Trophoblast cell (in vitro differentiated cells and primary cell): ENCODE measurements at regions not wholly inside any gene's neighbourhood (a gene's known extent, or its start where the extent isn't known, plus 50 kb on each side); places are given as distances from the start of the nearest gene placed in this dataset.

Experiments used
- DNase-seq, 2 donors: peaks; one replicate each; pipeline ENCODE4 v3.0.0-alpha.2; 2016
- H2AFZ ChIP-seq: 2 replicates; pipeline ENCODE4 v1.6.1; 2013; ENCODE audit warnings: low read length, moderate library complexity, mild to moderate bottlenecking; ENCODE audit not compliant: insufficient read depth, poor library complexity
- H2AK5ac ChIP-seq: 2 replicates; pipeline ENCODE4 v1.6.1; 2013; ENCODE audit warnings: mild to moderate bottlenecking, low read length
- H2BK120ac ChIP-seq: 2 replicates; pipeline ENCODE4 v1.6.1; 2013; ENCODE audit warnings: low read length, mild to moderate bottlenecking, moderate library complexity; ENCODE audit not compliant: insufficient read depth, poor library complexity
- H2BK12ac ChIP-seq: 2 replicates; pipeline ENCODE4 v1.6.1; 2013; ENCODE audit warnings: mild to moderate bottlenecking, low read length, moderate library complexity
- H2BK5ac ChIP-seq: 2 replicates; pipeline ENCODE4 v1.6.1; 2013; ENCODE audit warnings: low read length, low read depth, moderate library complexity, mild to moderate bottlenecking; ENCODE audit not compliant: poor library complexity
- H3K14ac ChIP-seq: 2 replicates; pipeline ENCODE4 v1.6.1; 2013; ENCODE audit warnings: mild to moderate bottlenecking, low read length
- H3K18ac ChIP-seq: 2 replicates; pipeline ENCODE4 v1.6.1; 2013; ENCODE audit warnings: mild to moderate bottlenecking, low read length
- H3K23ac ChIP-seq: 2 replicates; pipeline ENCODE4 v1.6.1; 2013; ENCODE audit warnings: low read length
- H3K27ac ChIP-seq: 2 replicates; pipeline ENCODE4 v1.5.1; 2013; ENCODE audit warnings: low read depth, mild to moderate bottlenecking, inconsistent platforms, low read length, moderate library complexity
- H3K27me3 ChIP-seq: 2 replicates; pipeline ENCODE4 v1.6.1; 2013; ENCODE audit warnings: inconsistent platforms, mild to moderate bottlenecking, low read length, moderate library complexity; ENCODE audit not compliant: insufficient read depth
- H3K36me3 ChIP-seq, 2 experiments: 1 replicate in 1 of 2; 2 replicates in 1 of 2; pipeline ENCODE4 v1.6.1; 2013; ENCODE audit warnings: low read length in 2 of 2, mild to moderate bottlenecking in 2 of 2, moderate library complexity in 1 of 2; ENCODE audit not compliant: insufficient read depth in 2 of 2, control insufficient read depth in 1 of 2
- H3K4ac ChIP-seq: 2 replicates; pipeline ENCODE4 v1.6.1; 2013; ENCODE audit warnings: low read depth, mild to moderate bottlenecking, low read length, moderate library complexity
- H3K4me1 ChIP-seq, 2 experiments: 1 replicate in 1 of 2; 2 replicates in 1 of 2; pipeline ENCODE4 v1.6.1; 2013; ENCODE audit warnings: low read length in 2 of 2, mild to moderate bottlenecking in 2 of 2, moderate library complexity in 1 of 2; ENCODE audit not compliant: insufficient read depth in 2 of 2, control insufficient read depth in 1 of 2
- H3K4me2 ChIP-seq: 2 replicates; pipeline ENCODE4 v1.6.1; 2013; ENCODE audit warnings: inconsistent platforms, mild to moderate bottlenecking, low read length, moderate library complexity
- H3K4me3 ChIP-seq: 2 replicates; pipeline ENCODE4 v1.5.1; 2013; ENCODE audit warnings: mild to moderate bottlenecking, low read depth, low read length, inconsistent platforms
- H3K79me1 ChIP-seq: one replicate; pipeline ENCODE4 v1.6.1; 2013; ENCODE audit warnings: low read length
- H3K79me2 ChIP-seq: 2 replicates; pipeline ENCODE4 v1.6.1; 2013; ENCODE audit warnings: low read length, mild to moderate bottlenecking; ENCODE audit not compliant: control insufficient read depth, insufficient read depth, poor library complexity
- H3K9ac ChIP-seq: 2 replicates; pipeline ENCODE4 v1.6.1; 2013; ENCODE audit warnings: mild to moderate bottlenecking, low read length
- H3K9me3 ChIP-seq: 2 replicates; pipeline ENCODE4 v1.6.1; 2013; ENCODE audit warnings: low read depth, mild to moderate bottlenecking, control low read depth, inconsistent platforms, low read length; ENCODE audit not compliant: insufficient read depth
- H4K12ac ChIP-seq: 2 replicates; pipeline ENCODE4 v1.6.1; 2013; ENCODE audit warnings: low read depth, mild to moderate bottlenecking, low read length, moderate library complexity
- H4K8ac ChIP-seq: 2 replicates; pipeline ENCODE4 v1.6.1; 2013; ENCODE audit warnings: low read depth, mild to moderate bottlenecking, low read length, moderate library complexity
- H4K91ac ChIP-seq: one replicate; pipeline ENCODE4 v1.6.1; 2013; ENCODE audit warnings: low read depth, mild to moderate bottlenecking, low read length, moderate library complexity
- WGBS: extraction: QIAGEN DNeasy Blood & Tissue Kit; methylation state at CpG from one replicate; pipeline ENCODE4 v1.1.7; 2013; ENCODE audit warnings: missing lambda C conversion rate; ENCODE audit not compliant: insufficient read length, insufficient coverage; ENCODE audit errors: extremely low coverage; 5-methylcytosine and 5-hydroxymethylcytosine counted together

DNA sequence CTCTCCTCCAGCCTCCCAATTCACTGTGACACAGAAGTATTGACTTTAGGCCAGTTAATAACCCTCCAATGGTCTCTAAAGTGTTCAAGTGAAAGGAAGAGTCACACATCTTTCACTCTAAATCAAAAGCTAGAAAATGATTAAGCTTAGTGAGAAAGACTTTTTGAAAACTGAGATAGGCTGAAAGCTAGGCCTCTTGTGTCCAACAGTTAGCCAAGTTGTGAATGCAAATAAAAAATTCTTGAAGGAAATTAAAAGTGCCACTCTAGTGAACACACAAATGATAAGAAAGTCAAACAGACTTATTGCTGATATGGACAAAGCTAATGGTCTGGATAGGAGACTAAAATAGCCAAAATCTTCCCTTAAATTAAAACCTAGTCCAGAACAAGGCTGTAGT is 687.2 kb downstream of the TRIML1 start:
- no peak overlapping the region for H2AK5ac ChIP-seq

DNA sequence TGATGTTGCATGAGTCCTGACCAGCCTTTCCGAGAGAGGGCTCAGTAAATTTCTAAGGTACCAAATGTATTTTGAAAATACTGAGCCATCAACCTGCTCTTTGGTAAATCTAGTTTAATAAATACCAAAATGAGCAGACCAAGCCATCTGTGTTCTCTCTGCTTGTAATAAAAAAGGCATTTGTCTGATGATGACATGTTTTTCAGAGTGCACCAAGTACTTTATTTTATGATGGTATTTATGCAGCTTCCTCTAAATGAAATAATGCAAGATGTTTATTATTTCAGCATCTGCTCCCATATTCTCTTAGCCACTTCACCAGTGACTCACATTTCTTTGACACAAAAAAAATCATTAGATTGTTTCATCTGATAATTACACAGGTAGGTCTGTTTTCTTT is 700.5 kb downstream of the TRIML1 start:
- H2AK5ac ChIP-seq, result no peak overlapping the region
- H2AFZ ChIP-seq, result no peak overlapping the region
- H3K4me3 ChIP-seq, result no peak overlapping the region
- H4K8ac ChIP-seq, result no peak overlapping the region
- no peaks in the 10 kb centered on the region for H3K27me3 ChIP-seq
- H3K27ac ChIP-seq, result no peak overlapping the region
- no peak overlapping the region for H4K91ac ChIP-seq
- no CpG with 5 or more reads among the region's 1 CpG for WGBS
- H3K79me2 ChIP-seq, result no peaks in the 10 kb centered on the region
- H3K23ac ChIP-seq, result no peak overlapping the region
- H3K9me3 ChIP-seq, result no peaks in the 10 kb centered on the region
- DNase-seq, result no peak
- no peak overlapping the region for H4K12ac ChIP-seq
- no peak overlapping the region for H3K9ac ChIP-seq
- no peak overlapping the region for H3K18ac ChIP-seq
- H3K4me1 ChIP-seq, result no peaks in the 10 kb centered on the region
- no peak overlapping the region for H3K4me2 ChIP-seq
- H2BK12ac ChIP-seq, result no peak overlapping the region
- H3K79me1 ChIP-seq, result no peaks in the 10 kb centered on the region
- H2BK120ac ChIP-seq, result no peak overlapping the region
- no peak overlapping the region for H2BK5ac ChIP-seq
- no peak overlapping the region for H3K14ac ChIP-seq
- no peak overlapping the region for H3K4ac ChIP-seq
- no peaks in the 10 kb centered on the region for H3K36me3 ChIP-seq

More for the DNA sequence above, 687.2 kb downstream of the TRIML1 start:
- H2BK120ac ChIP-seq, result no peak overlapping the region
- no peak overlapping the region for H3K23ac ChIP-seq
- H3K4ac ChIP-seq, result no peak overlapping the region
- no peak overlapping the region for H3K27ac ChIP-seq
- no peak overlapping the region for H3K18ac ChIP-seq
- H3K4me1 ChIP-seq, result peaks cover 0 to 5% of the 10 kb centered on the region in 2 experiments
- H3K9me3 ChIP-seq, result peaks cover 5% of the 10 kb centered on the region
- no peak overlapping the region for H2BK5ac ChIP-seq
- no peak overlapping the region for H4K12ac ChIP-seq
- H3K36me3 ChIP-seq, result no peaks in the 10 kb centered on the region
- H2AFZ ChIP-seq, result no peak overlapping the region
- H2BK12ac ChIP-seq, result no peak overlapping the region
- no peaks in the 10 kb centered on the region for H3K79me1 ChIP-seq
- DNase-seq, result no peak
- no peaks in the 10 kb centered on the region for H3K27me3 ChIP-seq
- H3K79me2 ChIP-seq, result no peaks in the 10 kb centered on the region
- no peak overlapping the region for H3K9ac ChIP-seq
- no peak overlapping the region for H4K91ac ChIP-seq
- H4K8ac ChIP-seq, result no peak overlapping the region
- H3K14ac ChIP-seq, result no peak overlapping the region
- no peak overlapping the region for H3K4me3 ChIP-seq
- H3K4me2 ChIP-seq, result no peak overlapping the region

DNA sequence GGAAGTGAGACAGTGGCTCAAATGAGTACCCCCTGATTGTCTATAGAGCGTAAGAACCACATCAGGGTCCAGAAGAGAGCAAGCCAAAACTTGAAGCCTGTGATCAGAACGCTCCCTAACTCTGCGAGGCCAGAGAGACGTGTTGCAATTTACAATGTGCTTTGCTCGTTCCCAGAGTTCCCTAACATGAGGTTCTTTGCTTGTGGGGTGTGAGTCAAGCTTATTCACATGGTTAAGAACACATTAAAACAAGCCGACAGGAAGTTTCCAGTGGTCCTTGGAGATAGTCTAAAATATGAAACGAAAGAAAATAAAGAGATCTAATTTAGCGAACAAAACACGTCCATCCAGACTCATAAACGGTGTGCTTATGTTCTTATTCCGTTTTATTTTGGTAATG is 702.3 kb downstream of the TRIML1 start:
- Histone ChIP-seq H4K12ac (no peak overlapping the region), H3K18ac (no peak overlapping the region), H3K9ac (no peak overlapping the region), H2BK12ac (no peak overlapping the region), H4K8ac (no peak overlapping the region), H3K4me2 (no peak overlapping the region), H3K79me1 (no peaks in the 10 kb centered on the region), H4K91ac (no peak overlapping the region), H3K23ac (no peak overlapping the region), H3K27ac (no peak overlapping the region), H3K79me2 (no peaks in the 10 kb centered on the region), H2BK120ac (no peak overlapping the region), H3K4me1 (no peaks in the 10 kb centered on the region), H3K4me3 (no peak overlapping the region), H2AK5ac (no peak overlapping the region), H2AFZ (no peak overlapping the region), H3K27me3 (no peaks in the 10 kb centered on the region), H3K9me3 (no peaks in the 10 kb centered on the region), H3K14ac (no peak overlapping the region), H3K36me3 (no peaks in the 10 kb centered on the region), H2BK5ac (no peak overlapping the region), H3K4ac (no peak overlapping the region)
- no peak for DNase-seq
- WGBS, result no CpG with 5 or more reads among the region's 11 CpGs

DNA sequence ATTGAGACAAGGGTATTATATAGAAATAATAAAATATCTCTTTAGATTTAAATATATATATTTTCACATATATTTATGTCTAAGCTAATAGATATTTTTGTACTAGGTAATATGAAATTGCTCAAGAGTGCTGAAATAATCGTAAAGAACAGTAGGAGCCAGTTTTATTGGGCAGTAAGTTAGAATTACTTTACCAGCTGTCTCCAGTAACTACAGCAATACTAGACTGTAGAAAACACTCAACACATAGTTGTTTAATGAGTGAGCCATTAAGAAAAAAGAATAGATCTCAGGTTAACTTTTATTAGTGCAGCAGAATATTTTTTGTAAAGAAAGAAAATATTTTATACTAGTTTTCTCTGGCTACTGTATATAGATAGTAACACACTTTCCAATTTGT is 715.2 kb downstream of the TRIML1 start:
- Histone ChIP-seq H3K4me2 (no peak overlapping the region), H3K23ac (no peak overlapping the region), H3K18ac (no peak overlapping the region), H3K4me1 (no peaks in the 10 kb centered on the region), H3K79me2 (no peaks in the 10 kb centered on the region), H3K27me3 (no peaks in the 10 kb centered on the region), H4K91ac (no peak overlapping the region), H4K12ac (no peak overlapping the region), H2BK120ac (no peak overlapping the region), H2BK12ac (no peak overlapping the region), H4K8ac (no peak overlapping the region), H3K36me3 (no peaks in the 10 kb centered on the region), H3K4ac (no peak overlapping the region), H3K4me3 (no peak overlapping the region), H3K9me3 (no peaks in the 10 kb centered on the region), H3K27ac (no peak overlapping the region), H2BK5ac (no peak overlapping the region), H3K9ac (no peak overlapping the region), H3K14ac (no peak overlapping the region), H2AK5ac (no peak overlapping the region), H2AFZ (no peak overlapping the region), H3K79me1 (no peaks in the 10 kb centered on the region)
- DNase-seq, result no peak
- no CpG with 5 or more reads among the region's 1 CpG for WGBS
